ENCODE measurements at regions not wholly inside any gene's neighbourhood (a gene's known extent, or its start where the extent isn't known, plus 50 kb on each side); places are given as distances from the start of the nearest gene placed in this dataset.

DNA sequence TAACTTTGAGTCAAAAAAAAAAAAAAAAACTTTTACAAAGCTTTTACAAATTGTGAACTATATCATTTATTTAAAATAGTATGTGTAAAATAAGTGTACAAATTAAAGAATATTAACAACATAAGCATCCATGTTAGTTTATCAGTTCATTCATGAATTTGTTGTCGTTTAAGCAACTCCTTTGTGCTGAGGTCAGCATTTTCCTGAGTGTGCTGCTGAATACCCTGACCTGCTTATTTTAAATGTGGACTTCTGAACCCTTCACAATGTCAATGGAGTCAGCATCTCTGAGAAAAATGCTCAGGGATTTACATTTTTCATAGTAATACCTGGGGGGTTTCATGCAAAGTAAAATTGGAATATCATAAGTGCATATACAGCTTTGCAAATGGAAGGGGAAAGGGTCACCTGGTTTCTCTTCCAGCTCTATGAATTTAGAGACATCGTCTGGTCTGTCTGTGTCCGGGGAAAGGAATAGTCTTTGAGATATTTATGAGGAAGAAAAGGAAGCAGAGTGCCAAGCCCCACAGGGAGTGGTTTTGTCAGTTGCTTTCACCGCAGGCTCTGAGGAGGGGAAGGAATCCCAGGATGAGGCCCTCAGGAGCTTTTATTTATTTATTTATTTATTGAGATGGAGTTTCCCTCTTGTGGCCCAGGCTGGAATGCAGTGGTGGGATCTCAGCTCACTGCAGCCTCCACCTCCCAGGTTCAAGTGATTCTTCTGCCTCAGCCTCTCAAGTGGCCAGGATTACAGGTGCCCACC lies 125.5 kb upstream of the SVIL start:
- Mint-ChIP-seq H3K27me3 (peaks cover 10% of the 10 kb centered on the region), H3K9me3 (no peaks in the 10 kb centered on the region), H3K4me1 (peaks cover 4% of the 10 kb centered on the region), H3K27ac (no peak overlapping the region), H3K4me3 (no peak overlapping the region), H3K36me3 (ENCODE audit: low read depth) (no peaks in the 10 kb centered on the region)
- DNase-seq = no peak
- intact Hi-C loops (cut with micrococcal nuclease) = no loop called here

DNA sequence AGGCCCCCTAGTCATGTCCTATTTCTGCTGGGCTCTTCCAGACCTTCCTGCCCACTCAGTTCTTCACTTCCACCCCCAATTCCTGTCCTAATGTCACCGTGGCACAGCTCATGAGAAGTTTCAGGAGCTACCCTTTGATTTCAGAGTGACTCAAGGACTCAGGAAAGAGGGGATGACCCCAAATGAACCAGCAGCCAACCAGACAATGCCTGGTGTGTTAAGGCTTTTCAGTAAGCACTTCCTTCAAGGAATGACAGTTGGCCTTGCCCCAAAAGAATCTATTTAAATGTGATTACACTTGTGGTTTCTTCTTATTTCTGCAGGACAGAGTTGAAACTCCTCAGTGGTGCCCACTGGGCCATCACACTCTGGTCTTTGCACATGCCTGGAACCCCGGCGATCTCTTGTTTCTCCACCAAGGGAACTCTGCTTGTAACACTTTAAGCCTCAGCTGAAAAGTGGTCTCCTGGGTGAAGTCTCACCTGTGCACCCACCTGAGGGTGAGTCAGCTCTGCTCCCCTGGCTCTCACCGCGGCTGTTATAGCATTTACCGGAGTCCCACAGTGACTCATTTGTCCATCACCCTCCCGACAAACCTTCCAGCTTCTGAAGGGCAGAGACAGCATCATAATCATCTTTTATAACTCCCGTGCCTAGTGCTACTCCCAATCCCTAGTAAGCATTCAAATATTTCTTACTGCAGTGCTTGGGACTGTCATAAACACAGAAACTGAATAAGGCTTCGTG lies 123.0 kb upstream of the SVIL start:
- Mint-ChIP-seq H3K4me3 (no peak overlapping the region), H3K4me1 (peaks cover 4% of the 10 kb centered on the region), H3K27ac (no peak overlapping the region), H3K36me3 (ENCODE audit: low read depth) (no peaks in the 10 kb centered on the region), H3K27me3 (peaks cover 18% of the 10 kb centered on the region), H3K9me3 (no peaks in the 10 kb centered on the region)
- DNase-seq = no peak
- intact Hi-C loops (cut with micrococcal nuclease) = no loop called here

DNA sequence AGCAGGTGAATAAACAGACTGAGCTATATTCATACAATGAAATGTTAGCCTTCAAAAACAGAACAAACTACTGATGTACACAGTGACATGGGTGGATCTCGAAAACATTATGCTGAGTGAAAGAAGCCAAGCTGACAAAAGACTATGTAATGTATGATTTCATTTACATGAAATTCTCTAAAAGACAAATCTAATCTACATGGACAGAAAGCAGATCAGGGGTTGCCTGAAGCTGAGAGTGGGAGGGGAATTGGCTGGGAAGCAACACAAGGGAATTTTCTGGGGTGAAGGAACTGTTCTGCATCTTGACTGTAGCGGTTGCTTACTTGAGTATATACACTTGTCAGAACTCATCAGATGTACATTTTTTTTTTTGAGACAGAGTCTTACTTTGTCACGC lies 121.7 kb upstream of the SVIL start:
- H3K27ac Mint-ChIP-seq = no peak overlapping the region
- H3K36me3 Mint-ChIP-seq (ENCODE audit: low read depth) = no peaks in the 10 kb centered on the region
- no peak overlapping the region for H3K4me3 Mint-ChIP-seq
- intact Hi-C loops (cut with micrococcal nuclease) = no loop called here
- peaks cover 18% of the 10 kb centered on the region for H3K27me3 Mint-ChIP-seq
- H3K4me1 Mint-ChIP-seq = peaks cover 4% of the 10 kb centered on the region
- DNase-seq = no peak
- H3K9me3 Mint-ChIP-seq = no peaks in the 10 kb centered on the region

DNA sequence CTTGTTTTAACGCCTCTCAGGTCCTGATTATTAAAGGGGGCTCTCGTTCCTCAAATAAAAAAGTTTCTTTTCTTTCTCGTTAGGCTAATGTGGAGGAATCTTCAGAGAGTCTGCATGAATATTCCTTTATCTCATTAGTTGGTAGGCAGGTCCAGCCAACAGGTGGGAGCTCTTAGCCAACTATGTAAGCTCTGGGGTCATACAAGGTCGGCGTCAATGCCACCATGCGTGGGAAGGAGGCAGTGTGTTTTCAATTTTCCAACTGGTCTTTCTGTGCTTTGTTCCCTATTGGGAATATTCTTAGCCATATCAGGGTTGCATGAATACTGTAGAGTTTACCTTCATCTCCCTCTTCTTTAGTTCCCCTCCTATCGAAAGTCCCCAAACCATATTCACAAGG lies 118.5 kb upstream of the SVIL start:
- no peak overlapping the region for H3K4me3 Mint-ChIP-seq
- peaks cover 4% of the 10 kb centered on the region for H3K4me1 Mint-ChIP-seq
- no peaks in the 10 kb centered on the region for H3K9me3 Mint-ChIP-seq
- no peak for DNase-seq
- H3K27ac Mint-ChIP-seq = no peak overlapping the region
- H3K27me3 Mint-ChIP-seq = peaks cover 26% of the 10 kb centered on the region
- intact Hi-C loops (cut with micrococcal nuclease) = no loop called here
- H3K36me3 Mint-ChIP-seq (ENCODE audit: low read depth) = no peaks in the 10 kb centered on the region

DNA sequence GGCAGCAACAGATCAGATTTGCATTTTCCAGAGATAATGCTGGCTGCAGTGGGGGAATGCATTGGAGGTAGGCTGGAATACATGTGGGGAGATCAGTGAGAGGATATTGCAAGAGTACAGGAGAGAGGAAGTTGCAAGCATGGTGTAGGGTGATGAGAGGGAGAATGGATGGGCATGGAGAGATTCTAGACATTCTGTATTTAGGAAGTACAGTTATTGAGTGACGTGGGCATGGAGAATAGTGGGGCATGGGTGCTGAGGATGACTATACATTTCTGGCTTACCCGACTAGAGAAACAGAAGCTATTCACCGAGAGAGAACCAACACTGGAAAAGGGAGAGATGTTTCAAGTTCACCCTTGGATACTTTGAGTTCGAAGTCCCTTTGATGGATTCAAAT lies 116.9 kb upstream of the SVIL start:
- Mint-ChIP-seq H3K4me1 (no peaks in the 10 kb centered on the region), H3K27ac (no peak overlapping the region), H3K36me3 (ENCODE audit: low read depth) (no peaks in the 10 kb centered on the region), H3K27me3 (peaks cover 25% of the 10 kb centered on the region), H3K9me3 (no peaks in the 10 kb centered on the region), H3K4me3 (no peak overlapping the region)
- intact Hi-C loops (cut with micrococcal nuclease) = no loop called here
- no peak for DNase-seq

DNA sequence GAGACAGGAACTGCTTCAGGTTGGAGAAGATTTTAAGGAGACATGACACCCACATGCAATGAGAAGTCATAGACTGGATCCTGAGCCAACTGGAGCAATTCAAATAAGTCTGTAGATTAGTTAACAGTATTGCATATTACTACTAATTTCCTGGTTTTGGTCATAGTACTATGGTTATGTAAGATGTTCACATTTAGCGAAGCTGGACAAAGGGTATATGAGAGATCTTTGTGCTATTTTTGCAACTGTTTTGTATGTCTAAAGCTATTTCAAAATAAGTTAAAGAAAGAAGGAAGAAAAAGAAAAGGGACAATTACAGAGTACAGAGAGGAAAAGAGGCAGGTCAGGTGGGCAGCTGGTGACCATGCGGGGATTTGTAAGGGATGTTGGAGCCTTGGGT lies 116.5 kb upstream of the SVIL start:
- DNase-seq = no peak
- H3K27me3 Mint-ChIP-seq = peaks cover 21% of the 10 kb centered on the region
- no peak overlapping the region for H3K27ac Mint-ChIP-seq
- intact Hi-C loops (cut with micrococcal nuclease) = no loop called here
- H3K9me3 Mint-ChIP-seq = no peaks in the 10 kb centered on the region
- no peaks in the 10 kb centered on the region for H3K36me3 Mint-ChIP-seq (ENCODE audit: low read depth)
- no peaks in the 10 kb centered on the region for H3K4me1 Mint-ChIP-seq
- no peak overlapping the region for H3K4me3 Mint-ChIP-seq

DNA sequence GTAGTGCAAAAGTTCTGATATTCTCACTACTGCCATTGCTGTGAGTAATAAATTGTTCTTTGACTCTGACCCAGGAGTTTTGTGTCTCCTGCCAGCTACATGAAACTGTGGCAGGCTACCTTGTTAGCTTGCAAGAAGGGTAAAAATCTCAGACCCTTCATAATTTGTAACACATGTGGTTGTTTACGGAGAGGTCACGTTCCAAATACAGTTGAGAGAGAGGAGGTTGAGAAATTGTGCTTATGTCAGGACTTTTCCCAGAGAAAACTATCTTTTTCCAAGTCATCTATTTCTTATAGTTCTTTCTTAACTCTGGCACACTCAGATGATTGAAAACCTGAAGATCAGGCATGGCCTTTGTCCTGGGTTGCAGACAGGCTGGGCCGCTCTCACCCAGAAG lies 114.4 kb upstream of the SVIL start:
- H3K27ac Mint-ChIP-seq = no peak overlapping the region
- H3K27me3 Mint-ChIP-seq = peaks cover 22% of the 10 kb centered on the region
- no peak overlapping the region for H3K4me3 Mint-ChIP-seq
- no peaks in the 10 kb centered on the region for H3K36me3 Mint-ChIP-seq (ENCODE audit: low read depth)
- intact Hi-C loops (cut with micrococcal nuclease) = no loop called here
- H3K9me3 Mint-ChIP-seq = no peaks in the 10 kb centered on the region
- no peak for DNase-seq
- H3K4me1 Mint-ChIP-seq = no peaks in the 10 kb centered on the region

DNA sequence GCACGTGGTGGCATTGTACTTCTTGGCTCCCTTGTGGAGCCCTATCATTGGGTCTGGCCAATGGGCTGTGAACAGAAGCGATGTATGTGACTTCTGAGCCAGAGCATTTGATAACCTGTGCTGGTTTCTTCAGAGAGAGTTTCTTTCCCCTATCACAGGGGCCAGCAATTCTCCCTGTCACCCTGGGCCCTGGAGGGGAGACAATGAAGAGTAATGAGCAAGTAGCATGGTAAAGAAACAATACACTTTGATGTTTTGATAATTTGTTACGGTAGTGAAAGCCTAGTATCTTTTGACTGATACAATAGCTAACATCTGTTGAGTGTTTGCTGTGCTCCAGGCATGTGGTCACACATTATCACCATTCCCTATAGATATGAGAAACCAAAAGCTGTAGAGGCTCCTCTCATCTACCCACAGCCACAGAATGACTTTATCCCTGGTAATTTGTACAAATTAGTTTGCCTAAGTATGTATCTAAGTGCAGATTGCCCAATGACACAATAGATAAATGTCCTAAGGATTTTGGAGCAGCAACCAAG lies 113.4 kb upstream of the SVIL start:
- no peaks in the 10 kb centered on the region for H3K4me1 Mint-ChIP-seq
- intact Hi-C loops (cut with micrococcal nuclease) = no loop called here
- no peak for DNase-seq

DNA sequence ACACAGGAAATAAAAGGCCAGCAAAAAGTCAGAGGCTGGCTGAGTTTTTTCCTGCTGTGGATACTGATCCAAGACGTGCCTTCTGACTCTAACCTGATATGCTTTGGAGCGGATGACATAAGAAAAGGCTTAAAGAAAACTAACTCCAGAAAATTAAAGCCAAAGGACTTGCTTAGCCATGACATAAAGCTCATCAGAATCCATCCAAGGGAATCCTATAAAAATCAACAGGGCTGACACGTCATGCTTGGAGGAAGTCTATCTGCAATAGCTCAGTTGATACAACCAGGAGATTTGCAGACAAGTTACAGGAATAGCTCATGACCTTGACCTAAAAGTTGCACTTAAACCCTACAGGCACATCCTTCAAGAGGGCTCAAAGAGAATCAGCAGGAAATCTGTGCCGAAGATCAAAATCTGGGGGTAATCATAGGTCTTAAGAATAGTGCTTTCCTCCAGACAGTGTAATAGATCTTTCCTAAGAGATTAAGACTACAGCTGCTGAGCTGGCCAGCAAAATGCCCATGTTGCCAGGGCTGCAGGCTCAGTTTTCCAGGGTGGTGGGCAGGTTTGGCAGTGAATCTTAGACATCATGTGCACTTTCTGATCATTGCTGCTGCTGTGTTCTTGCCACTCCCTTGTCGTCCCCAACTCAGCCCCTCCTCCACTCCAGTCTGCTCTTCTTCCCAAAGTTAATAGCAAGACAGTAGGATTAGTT lies 111.5 kb upstream of the SVIL start:
- no peaks in the 10 kb centered on the region for H3K4me1 Mint-ChIP-seq
- no peaks in the 10 kb centered on the region for H3K36me3 Mint-ChIP-seq (ENCODE audit: low read depth)
- H3K9me3 Mint-ChIP-seq = no peaks in the 10 kb centered on the region
- H3K4me3 Mint-ChIP-seq = no peak overlapping the region
- H3K27me3 Mint-ChIP-seq = peaks cover 20% of the 10 kb centered on the region
- no peak for DNase-seq
- no peak overlapping the region for H3K27ac Mint-ChIP-seq
- intact Hi-C loops (cut with micrococcal nuclease) = no loop called here

More for the DNA sequence above, 113.4 kb upstream of the SVIL start:
- no peak overlapping the region for H3K4me3 Mint-ChIP-seq
- H3K9me3 Mint-ChIP-seq = no peaks in the 10 kb centered on the region
- no peak overlapping the region for H3K27ac Mint-ChIP-seq
- H3K36me3 Mint-ChIP-seq (ENCODE audit: low read depth) = no peaks in the 10 kb centered on the region
- peaks cover 19% of the 10 kb centered on the region for H3K27me3 Mint-ChIP-seq

DNA sequence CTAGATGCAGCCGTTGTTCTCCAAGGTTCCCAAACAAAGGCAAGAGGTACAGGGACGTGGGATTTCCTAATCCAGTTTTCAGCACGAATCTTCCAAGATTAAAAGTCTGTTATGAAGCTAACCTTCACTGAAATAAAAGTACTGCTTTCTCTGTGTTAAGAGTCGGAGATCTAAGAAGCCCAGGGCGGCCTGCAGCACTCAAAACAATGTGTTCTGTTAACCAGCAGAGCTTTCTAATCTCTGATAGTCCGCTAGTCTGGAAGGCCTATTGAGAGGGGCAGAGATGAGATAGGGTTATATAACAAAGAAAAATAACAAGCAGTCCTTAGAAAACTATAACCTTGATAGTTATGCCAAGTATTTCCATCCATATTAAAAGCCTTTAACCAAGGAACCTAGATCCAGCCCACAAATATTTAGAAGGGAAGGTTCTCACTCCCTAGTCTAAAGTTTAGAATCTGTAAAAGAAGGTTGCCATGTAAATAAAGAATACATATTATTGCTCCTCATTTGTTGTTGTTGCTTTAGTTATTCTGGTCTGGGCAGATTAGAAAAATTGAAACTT lies 106.3 kb upstream of the SVIL start:
- intact Hi-C loops (cut with micrococcal nuclease) = no loop called here
- Mint-ChIP-seq H3K27ac (no peak overlapping the region), H3K4me3 (no peak overlapping the region), H3K9me3 (no peaks in the 10 kb centered on the region), H3K4me1 (peaks cover 3% of the 10 kb centered on the region), H3K36me3 (ENCODE audit: low read depth) (no peaks in the 10 kb centered on the region), H3K27me3 (peaks cover 36% of the 10 kb centered on the region)
- no peak for DNase-seq

DNA sequence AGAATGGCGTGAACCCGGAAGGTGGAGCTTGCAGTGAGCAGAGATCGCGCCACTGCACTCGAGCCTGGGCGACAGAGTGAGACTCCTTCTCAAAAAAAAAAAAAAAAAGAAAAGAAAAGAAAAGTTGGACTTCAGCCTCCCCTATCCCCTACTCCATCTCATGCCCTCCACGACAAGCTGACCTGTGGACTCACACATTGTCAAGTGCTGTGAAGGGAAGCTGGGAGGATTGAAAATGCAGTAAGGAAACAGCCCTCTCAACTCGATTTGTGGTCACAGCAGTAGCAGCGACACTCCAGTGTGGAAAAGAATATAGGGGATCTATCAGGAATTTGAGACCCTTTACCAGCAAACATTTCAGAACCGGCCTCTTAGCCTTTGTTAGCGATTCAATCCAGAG lies 103.6 kb upstream of the SVIL start:
- intact Hi-C loops (cut with micrococcal nuclease) = loop anchor here (5.0 to 10.0 kb wide), 2 partner anchors 106 to 696 kb away; partner anchors contain the start of genes MAP3K8 and SVIL
- H3K36me3 Mint-ChIP-seq (ENCODE audit: low read depth) = no peaks in the 10 kb centered on the region

DNA sequence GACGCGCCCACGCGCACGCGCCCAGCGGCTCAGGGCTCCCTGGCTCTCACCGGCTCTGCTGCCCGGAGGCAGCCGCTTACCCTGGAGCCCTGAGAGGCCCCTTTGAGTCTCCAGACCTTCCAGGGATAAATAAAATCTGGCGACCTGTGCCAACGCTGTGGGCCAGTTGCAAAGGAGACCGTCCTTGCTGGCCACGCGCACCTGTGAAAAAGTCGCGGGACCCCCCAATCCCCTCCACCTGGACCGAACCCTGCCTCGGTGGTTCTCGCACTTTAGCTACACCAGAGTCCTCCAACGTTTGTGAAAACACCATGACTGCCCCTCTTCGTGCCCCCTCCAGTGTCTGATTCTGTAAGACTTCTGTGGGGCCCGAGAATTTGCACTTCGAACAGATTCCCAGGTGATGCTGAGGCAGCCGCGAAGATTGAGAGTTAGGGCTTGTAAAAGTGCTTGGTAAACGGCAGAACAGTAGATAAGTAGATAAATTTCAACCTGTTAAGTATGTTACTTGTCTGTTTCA lies 102.4 kb upstream of the SVIL start:
- Mint-ChIP-seq H3K36me3 (ENCODE audit: low read depth) (no peaks in the 10 kb centered on the region), H3K27ac (no peak overlapping the region), H3K4me1 (peaks cover 11% of the 10 kb centered on the region), H3K4me3 (peak overlapping the region; percentile 76), H3K9me3 (no peaks in the 10 kb centered on the region), H3K27me3 (peaks cover 41% of the 10 kb centered on the region)
- intact Hi-C loops (cut with micrococcal nuclease) = loop anchor here (5.0 to 10.0 kb wide), 2 partner anchors 105 to 698 kb away; partner anchors contain the start of genes MAP3K8 and SVIL
- no peak for DNase-seq

More for the DNA sequence above, 103.6 kb upstream of the SVIL start:
- DNase-seq = no peak
- H3K27me3 Mint-ChIP-seq = peaks cover 43% of the 10 kb centered on the region
- H3K4me3 Mint-ChIP-seq = no peak overlapping the region
- peaks cover 11% of the 10 kb centered on the region for H3K4me1 Mint-ChIP-seq
- H3K9me3 Mint-ChIP-seq = no peaks in the 10 kb centered on the region
- no peak overlapping the region for H3K27ac Mint-ChIP-seq

DNA sequence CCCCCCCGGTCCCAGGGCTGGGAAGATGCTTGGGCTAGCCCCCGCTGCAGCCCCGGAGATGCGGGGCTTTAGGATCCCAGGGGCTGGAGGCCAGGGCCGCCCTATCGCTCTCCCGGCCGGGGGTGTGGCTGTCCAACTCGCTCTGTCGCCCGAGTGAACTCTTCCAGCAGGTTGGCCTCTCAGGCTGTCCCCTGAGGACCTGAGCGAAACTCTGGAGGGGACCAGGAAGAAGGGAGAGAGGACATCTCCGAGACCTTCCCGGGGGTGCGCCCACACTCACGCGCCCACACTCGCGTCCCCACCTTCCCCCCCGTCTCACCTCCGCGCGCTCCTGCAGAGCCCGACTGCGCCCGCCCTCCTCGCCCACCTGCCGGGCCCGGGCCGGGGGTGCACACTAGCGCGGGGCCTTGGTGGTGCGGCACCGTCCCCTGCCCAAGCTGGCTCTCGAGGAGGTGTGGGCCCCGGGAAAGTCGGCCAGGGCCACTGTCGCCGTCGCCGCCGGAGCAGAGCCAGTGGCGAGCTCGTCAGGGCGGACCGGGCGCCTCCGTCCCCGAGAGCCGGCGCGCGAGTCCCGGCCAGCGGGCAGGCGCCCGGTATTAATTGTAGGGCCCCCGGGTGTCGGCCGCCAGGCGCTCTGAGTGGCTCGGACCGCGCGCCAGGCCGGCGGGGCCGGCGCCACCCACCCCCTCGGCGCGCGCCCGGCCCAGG lies 101.7 kb upstream of the SVIL start:
- H3K27me3 Mint-ChIP-seq = peaks cover 39% of the 10 kb centered on the region
- peak overlapping the region; percentile 85 for H3K4me3 Mint-ChIP-seq
- peak; percentile 72 for DNase-seq
- H3K27ac Mint-ChIP-seq = no peak overlapping the region
- peaks cover 11% of the 10 kb centered on the region for H3K4me1 Mint-ChIP-seq
- intact Hi-C loops (cut with micrococcal nuclease) = loop anchor here (5.0 to 10.0 kb wide), 2 partner anchors 104 to 698 kb away; partner anchors contain the start of genes MAP3K8 and SVIL
- no peaks in the 10 kb centered on the region for H3K9me3 Mint-ChIP-seq
- no peaks in the 10 kb centered on the region for H3K36me3 Mint-ChIP-seq (ENCODE audit: low read depth)

All from activated CD4-positive, alpha-beta T cell treated with anti-CD3 and anti-CD28 coated beads, Interleukin-2, amount 10 ng/mL, durations not matched to agents 24 days and 14 days (primary cell).